SH-SY5Y (cell line): ENCODE measurements at regions not wholly inside any gene's neighbourhood (a gene's known extent, or its start where the extent isn't known, plus 50 kb on each side); places are given as distances from the start of the nearest gene placed in this dataset.

ENCODE experiments used
- GATA2 ChIP-seq: IDR thresholded peaks from 2 replicates; pipeline ENCODE4 v1.6.1; 2011; ENCODE audit warnings: mild to moderate bottlenecking, low read depth, low read length
- GATA3 ChIP-seq: IDR thresholded peaks from 2 replicates; pipeline ENCODE4 v1.6.1; 2011; ENCODE audit warnings: low read depth, mild to moderate bottlenecking, low read length, moderate library complexity

GRCh38 chr3:66910266-66911055 lies 87.6 kb upstream of the KBTBD8 start:
- TF ChIP-seq GATA3: no peak
- TF ChIP-seq GATA2: no peak
